ENCODE measurements at regions not wholly inside any gene's neighbourhood (a gene's known extent, or its start where the extent isn't known, plus 50 kb on each side); places are given as distances from the start of the nearest gene placed in this dataset.

GRCh38 chr21:17869115-17869514 is 50.0 kb upstream of the C21orf91 start:
- H3K4me3 ChIP-seq = no peak overlapping the region
- no peak overlapping the region for H3K27ac ChIP-seq (replicated peaks)
- H3K4me1 ChIP-seq = no peaks in the 10 kb centered on the region
- H3K9me3 ChIP-seq (replicated peaks) = peaks cover 15% of the 10 kb centered on the region
- TF ChIP-seq CTCF (IDR thresholded peaks at IDR 0.05; ENCODE audit: borderline replicate concordance) = no peak
- H3K36me3 ChIP-seq = no peaks in the 10 kb centered on the region
- DNase-seq = no peak
- intact Hi-C loops (cut with micrococcal nuclease) = no loop called here
- H3K27me3 ChIP-seq (ENCODE audit: low read depth) = no peaks in the 10 kb centered on the region

Measured in left ventricle myocardium inferior (tissue), 1 donor.